ENCODE measurements at regions not wholly inside any gene's neighbourhood (a gene's known extent, or its start where the extent isn't known, plus 50 kb on each side); places are given as distances from the start of the nearest gene placed in this dataset.

DNA sequence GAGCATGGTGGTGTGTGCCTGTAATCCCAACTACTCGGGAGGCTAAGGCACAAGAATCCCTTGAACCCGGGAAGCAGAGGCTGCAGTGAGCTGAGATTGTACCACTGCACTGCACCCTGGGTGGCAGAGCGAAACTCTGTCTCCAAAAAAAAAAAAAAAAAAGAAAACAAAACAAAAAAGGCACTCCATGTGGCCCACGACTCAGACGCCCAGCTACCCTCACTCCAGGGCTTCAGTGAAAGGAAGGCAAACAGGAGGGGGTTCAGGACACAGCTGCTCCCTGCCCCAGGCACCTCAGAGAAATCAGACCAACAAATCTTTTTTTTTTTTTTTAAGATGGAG, 91.7 kb downstream of the LITAF start:
- TF ChIP-seq POLR2A (IDR thresholded peaks at IDR 0.05; ENCODE audit: low read length) (no peak), GATA1 (IDR thresholded peaks at IDR 0.05; ENCODE audit: low read depth, low read length) (no peak)
